DMS53 (cell line): ENCODE measurements at regions not wholly inside any gene's neighbourhood (a gene's known extent, or its start where the extent isn't known, plus 50 kb on each side); places are given as distances from the start of the nearest gene placed in this dataset.
"Not testable (repeated sequence)": the region's sequence is repeated elsewhere in the genome, so short reads cannot be mapped to it uniquely, and the experiment has no call there.

Experiments used
- DNase-seq: peaks from one replicate; lab custom pipeline; 2025; lab: John Stamatoyannopoulos, UW

GRCh38 chr2:215260097-215260677 lies 51.7 kb upstream of the ATIC start:
- no peak for DNase-seq

GRCh38 chr2:215249501-215249900 lies 62.4 kb upstream of the ATIC start:
- no peak for DNase-seq

DNA sequence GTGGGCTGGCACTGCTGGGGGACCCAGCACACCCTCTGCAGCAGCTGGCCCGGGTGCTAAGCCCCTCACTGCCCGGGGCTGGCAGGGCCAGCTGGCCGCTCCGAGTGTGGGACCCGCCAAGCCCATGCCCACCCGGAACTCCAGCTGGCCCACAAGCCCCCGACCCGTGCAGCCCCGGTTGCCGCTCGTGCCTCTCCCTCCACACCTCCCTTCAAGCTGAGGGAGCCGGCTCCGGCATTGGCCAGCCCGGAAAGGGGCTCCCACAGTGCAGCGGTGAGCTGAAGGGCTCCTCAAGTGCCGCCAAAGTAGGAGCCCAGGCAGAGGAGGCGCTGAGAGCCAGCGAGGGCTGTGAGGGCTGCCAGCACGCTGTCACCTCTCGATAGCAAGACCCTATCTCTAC lies 65.9 kb upstream of the ATIC start:
- DNase-seq: not testable (repeated sequence)

DNA sequence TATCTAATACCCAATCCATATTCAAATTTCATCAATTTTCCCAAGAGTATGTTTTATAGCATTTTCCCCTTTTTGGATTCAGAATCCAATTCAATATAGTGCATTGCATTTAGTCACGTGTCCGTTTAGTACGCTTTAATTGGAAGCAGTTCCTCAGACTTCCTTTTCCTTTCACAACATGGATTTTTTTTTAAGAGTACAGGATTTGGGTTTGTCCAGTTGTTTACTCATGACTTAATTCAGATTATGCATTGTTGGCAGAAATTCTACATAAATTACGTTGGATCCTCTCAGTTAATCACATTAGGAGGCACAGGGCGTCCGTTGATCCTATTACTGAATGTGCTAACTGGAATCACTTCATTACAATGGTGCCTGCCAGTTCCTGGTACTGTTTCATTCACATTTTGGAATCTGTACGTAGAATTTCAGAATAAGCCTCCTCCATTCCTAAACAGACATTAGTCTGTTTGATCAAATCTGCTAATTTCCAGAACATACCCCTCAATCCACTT lies 70.0 kb upstream of the ATIC start:
- DNase-seq: no peak

DNA sequence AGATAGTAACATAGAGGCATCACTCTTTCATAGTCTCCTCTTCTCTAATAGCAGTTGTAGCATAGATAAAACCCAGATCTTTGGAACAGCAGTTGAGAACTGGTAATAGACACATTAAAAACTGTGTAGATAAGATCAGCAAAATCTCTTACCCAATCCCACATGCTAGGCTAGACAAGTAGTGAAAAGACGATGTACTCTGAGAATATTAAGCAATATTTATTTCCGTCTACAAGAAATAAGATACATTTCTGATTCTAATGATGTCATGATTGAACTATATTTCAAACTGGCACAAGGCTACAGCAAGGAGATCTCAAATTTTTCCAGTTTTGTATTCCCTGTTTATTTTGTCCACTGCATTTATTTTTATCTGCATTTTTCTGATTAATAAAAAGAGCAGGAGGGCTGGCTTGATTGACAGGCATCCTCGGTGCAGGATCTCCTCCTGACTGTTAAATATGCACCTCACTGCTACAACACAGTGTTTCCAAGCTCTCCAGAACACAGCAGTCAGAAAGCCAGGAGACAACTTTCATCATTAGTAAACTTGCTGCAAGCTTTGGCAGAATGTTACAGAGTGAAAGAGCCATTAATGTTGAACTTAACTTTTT lies 73.3 kb upstream of the ATIC start:
- DNase-seq: no peak

DNA sequence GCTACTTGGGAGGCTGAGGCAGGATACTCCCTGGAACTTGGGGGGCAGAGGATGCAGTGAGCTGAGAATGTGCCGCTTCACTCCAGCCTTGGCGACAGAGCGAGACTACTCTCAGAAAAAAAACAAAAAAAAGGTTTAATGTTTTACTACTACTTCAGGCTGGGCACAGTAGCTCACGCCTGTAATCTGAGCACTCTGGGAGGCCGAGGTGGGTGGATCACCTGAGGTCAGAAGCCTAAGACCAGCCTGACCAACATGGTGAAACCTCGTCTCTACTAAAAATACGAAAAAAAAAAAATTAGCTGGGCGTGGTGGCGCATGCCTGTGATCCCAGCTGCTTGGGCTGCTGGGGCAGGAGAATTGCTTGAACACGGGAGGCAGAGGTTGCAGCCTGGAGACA lies 75.7 kb upstream of the ATIC start:
- DNase-seq: no peak

GRCh38 chr2:215220221-215220620 lies 81.8 kb upstream of the ABCA12 start:
- not testable (repeated sequence) for DNase-seq

DNA sequence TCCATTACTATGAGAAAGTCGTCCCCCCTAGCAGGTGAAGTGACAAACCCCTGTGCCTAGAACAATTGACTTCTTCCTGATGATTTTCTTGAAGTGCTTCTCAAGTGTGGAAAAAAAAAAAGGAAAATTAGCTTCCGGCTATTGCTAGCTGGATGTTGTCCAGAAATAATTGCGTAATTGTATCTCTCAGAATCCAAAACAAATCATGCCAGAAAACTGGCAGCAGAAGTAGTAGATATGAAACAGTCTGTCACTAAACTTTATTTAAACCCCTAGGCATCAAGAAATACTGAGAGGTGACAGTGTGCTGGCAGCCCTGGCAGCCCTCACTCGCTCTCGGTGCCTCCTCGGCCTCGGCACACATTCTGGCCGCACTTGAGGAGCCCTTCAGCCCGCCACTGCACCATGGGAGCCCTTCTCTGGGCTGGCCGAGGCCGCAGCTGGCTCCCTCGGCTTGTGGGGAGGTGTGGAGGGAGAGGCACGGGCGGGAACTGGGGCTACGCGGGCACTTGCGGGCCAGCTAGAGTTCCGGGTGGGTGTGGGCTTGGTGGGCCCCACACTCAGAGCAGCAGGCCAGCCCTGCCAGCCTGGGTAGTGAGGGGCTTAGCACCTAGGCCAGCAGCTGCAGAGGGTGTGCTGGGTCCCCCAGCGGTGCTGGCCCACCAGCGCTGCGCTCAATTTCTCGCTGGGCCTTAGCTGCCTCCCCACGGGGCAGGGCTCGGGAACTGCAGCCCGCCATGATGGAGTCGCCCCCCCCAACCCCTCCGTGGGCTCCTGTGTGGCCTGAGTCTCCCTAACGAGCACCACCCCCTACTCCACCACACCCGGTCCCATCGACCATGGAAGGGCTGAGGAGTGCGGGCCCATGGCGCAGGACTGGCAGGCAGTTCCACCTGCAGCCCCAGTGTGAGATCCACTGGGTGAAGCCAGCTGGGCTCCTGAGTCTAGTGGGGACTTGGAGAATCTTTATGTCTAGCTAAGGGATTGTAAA lies 80.5 kb upstream of the ABCA12 start:
- peak; percentile 11 for DNase-seq

DNA sequence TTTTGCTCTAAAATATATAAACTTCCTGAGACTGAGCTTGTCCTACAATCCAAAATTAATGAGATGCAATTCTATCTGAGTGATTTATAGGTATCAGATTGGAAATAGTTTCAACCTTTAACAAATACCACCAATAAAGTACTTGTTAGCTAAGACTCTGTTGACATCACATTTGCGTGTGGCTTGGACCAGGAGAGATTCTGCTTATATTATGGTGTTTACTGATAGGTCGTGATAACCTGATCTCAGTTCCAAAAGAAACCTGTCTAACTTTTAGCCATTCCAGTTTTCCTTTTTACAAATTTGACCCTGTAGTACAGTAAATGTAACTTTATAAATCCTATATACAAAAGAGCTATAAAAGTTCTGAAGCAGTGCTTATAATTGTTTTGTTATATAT lies 78.4 kb upstream of the ABCA12 start:
- no peak for DNase-seq

GRCh38 chr2:215215637-215216036 lies 77.2 kb upstream of the ABCA12 start:
- no peak for DNase-seq

DNA sequence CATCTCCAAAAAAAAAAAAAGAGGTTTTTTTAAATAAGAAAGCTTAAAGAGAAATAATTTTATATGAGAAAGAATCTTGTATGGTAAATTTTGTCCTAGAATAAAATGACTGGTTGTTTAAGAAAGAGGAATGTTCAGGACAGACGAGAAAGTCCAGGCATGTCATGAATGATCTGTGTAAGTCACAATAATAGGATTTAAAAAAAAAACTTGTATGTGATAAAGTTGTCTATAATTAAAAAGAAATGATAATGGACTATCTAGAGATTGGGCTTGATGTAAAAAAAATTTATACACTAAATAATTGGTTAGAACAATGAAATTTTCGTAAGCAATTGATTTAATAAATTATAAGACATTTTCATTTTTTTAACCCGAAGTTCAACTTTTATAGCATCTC lies 71.7 kb upstream of the ABCA12 start:
- DNase-seq: peak; percentile 1

DNA sequence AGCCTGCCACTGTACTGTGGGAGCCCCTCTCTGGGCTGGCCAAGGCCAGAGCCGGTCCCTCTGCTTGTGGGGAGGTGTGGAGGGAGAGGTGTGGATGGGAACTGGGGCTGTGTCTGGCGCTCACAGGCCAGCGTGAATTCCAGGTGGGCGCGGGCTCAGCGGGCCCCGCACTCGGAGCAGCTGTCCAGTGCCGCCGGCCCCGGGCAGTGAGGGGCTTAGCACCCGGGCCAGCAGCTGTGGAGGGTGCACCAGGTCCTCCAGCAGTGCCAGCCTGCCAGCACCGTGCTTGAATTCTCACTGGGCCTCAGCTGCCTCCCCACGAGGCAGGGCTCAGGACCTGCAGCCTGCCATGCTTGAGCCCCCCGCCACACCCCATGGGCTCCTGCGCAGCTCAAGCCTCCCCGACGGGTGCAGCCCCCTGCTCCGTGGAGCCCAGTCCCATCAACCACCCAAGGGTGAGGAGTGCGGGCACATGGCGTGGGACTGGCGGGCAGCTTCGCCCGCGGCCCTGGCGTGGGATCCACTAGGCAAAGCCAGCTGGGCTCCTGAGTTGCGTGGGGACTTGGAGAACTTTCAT lies 69.5 kb upstream of the ABCA12 start:
- DNase-seq: no peak

DNA sequence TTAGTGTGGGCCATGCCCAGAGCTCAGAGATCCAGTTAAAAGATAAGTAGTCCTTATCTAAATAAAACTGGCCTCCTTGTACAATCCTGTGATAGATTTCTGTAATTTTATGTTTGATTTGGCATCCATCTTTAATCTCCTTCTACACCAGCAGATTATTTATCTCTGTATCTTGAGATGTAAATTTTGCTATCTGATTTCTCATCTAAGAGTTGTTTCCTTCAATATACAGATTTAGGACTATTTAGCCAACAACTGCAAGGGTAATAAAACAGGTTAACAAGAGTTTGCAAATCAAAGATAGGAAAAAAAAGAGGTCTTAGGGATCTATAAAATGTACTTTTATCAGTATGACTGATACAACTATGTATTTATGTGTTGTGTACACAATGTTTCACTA lies 68.6 kb upstream of the ABCA12 start:
- no peak for DNase-seq

DNA sequence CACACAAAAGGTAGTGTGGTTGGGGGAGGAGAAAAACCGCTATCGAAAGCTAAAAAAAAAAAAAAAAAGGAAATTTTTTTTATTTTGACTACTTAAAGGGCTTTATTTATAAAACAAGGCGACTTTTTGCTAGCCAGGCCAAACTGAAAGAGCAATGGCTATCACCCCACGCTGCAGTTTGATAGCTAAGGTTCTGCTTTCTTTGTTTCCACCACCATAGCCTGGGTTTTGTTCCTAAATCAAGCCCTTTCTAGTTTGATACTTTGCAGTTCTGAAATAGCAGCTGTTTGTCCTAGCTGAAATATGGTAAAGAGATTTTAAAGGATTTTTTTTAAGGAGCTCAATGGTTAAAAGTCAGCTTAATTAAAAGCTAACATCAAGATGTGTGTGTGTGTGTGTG lies 67.4 kb upstream of the ABCA12 start:
- DNase-seq: no peak

- DNase-seq: no peak
Measured at GRCh38 chr2:215191477-215191876, 53.1 kb upstream of the ABCA12 start.

GRCh38 chr2:215190588-215190987 lies 52.2 kb upstream of the ABCA12 start:
- no peak for DNase-seq

- DNase-seq: no peak
Measured at GRCh38 chr2:215189393-215189792, 51.0 kb upstream of the ABCA12 start.
